ENCODE measurements at regions not wholly inside any gene's neighbourhood (a gene's known extent, or its start where the extent isn't known, plus 50 kb on each side); places are given as distances from the start of the nearest gene placed in this dataset.

DNA sequence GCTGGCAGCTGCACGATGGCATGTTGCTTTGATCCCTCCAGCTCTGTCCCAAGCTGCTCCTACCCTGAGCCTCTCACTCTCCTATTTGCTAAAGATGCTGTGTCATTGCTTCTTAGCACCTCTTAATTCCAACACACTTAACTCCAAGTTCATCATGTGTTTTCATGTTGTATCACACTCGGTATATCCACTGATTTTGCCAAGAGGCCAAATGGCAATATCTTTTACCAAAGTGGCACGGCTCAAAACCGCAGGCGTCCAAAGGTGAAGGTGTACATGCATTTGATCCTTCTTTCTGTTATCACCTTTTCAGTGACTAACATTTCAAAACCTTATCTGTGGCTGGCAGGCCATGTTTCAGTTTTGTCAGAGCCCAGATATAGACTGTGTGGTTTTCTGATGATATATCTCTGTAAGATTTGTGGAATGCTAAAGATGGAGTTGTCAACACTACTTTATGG is 217.0 kb downstream of the TBX18 start:
- TF ChIP-seq SUZ12 (IDR thresholded peaks at IDR 0.05; ENCODE audit: low read depth, low read length) (no peak), ATF7 (IDR thresholded peaks at IDR 0.05) (no peak), ATF7 (CRISPR knock-in tag; IDR thresholded peaks at IDR 0.05) (no peak), BHLHE40 (IDR thresholded peaks at IDR 0.05; ENCODE audit: low read length) (no peak), TRIM24 (CRISPR knock-in tag; IDR thresholded peaks at IDR 0.05) (no peak), POLR2A (IDR thresholded peaks at IDR 0.05; ENCODE audit: insufficient read depth in 1 of 2, low read depth in 2 of 2, low read length in 2 of 2) (no peak)
- TF ChIP-seq, protein P1, sequence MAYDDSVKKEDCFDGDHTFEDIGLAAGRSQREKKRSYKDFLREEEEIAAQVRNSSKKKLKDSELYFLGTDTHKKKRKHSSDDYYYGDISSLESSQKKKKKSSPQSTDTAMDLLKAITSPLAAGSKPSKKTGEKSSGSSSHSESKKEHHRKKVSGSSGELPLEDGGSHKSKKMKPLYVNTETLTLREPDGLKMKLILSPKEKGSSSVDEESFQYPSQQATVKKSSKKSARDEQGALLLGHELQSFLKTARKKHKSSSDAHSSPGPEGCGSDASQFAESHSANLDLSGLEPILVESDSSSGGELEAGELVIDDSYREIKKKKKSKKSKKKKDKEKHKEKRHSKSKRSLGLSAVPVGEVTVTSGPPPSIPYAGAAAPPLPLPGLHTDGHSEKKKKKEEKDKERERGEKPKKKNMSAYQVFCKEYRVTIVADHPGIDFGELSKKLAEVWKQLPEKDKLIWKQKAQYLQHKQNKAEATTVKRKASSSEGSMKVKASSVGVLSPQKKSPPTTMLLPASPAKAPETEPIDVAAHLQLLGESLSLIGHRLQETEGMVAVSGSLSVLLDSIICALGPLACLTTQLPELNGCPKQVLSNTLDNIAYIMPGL (CRISPR knock-in tag; IDR thresholded peaks at IDR 0.05; ENCODE audit: borderline replicate concordance in 1 of 2, low read depth in 1 of 2) = no peak
- TF ChIP-seq, protein P2, sequence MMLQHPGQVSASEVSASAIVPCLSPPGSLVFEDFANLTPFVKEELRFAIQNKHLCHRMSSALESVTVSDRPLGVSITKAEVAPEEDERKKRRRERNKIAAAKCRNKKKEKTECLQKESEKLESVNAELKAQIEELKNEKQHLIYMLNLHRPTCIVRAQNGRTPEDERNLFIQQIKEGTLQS (CRISPR knock-in tag; IDR thresholded peaks at IDR 0.05) = no peak
